DND-41 (cell line): ENCODE measurements at regions not wholly inside any gene's neighbourhood (a gene's known extent, or its start where the extent isn't known, plus 50 kb on each side); places are given as distances from the start of the nearest gene placed in this dataset.

Experiments used
- CTCF ChIP-seq: IDR thresholded peaks from 2 replicates; pipeline ENCODE4 v1.5.1; 2012; ENCODE audit warnings: borderline replicate concordance, low read length, moderate library complexity, mild to moderate bottlenecking; ENCODE audit not compliant: poor library complexity, severe bottlenecking; ENCODE audit errors: extremely low read depth
- EZH2 ChIP-seq: IDR thresholded peaks from 3 replicates; pipeline ENCODE4 v1.6.1; 2012; ENCODE audit warnings: borderline replicate concordance, low read depth, mild to moderate bottlenecking, moderate library complexity, low read length, inconsistent platforms; ENCODE audit not compliant: severe bottlenecking

- TF ChIP-seq CTCF (no peak), EZH2 (no peak)
Observed at GRCh38 chr13:40175639-40176038, 490.8 kb downstream of the FOXO1 start.
